ENCODE measurements at regions not wholly inside any gene's neighbourhood (a gene's known extent, or its start where the extent isn't known, plus 50 kb on each side); places are given as distances from the start of the nearest gene placed in this dataset.

DNA sequence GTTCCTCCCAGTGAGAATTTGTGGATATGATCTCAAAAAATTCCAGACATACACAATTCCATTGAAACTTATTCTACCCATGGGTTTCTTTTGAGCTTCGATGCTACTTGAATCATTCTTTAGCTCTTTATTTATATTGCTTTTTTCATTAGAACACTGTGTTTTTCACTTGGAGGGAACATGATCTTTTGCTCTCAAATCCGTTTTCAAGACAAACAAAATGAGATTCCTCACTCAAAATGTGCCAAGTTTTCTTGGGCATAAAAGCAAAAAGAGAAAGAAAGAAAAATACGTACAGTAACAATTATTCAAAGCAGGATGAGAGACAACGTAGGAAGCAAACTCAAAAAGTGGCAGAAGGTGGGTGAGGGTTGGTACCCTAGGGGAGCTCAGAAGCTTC is 118.8 kb upstream of the PDZRN3 start:
- DNase-seq, result no peak
- no peaks in the 10 kb centered on the region for H3K9me3 ChIP-seq
- no peaks in the 10 kb centered on the region for H3K36me3 ChIP-seq
- no peak overlapping the region for H3K9ac ChIP-seq (ENCODE audit: low read depth in 2 of 2, low read length in 2 of 2)
- H3K4me1 ChIP-seq, result no peaks in the 10 kb centered on the region
- intact Hi-C loops (cut with DNase I), result no loop called here
- no peak for TF ChIP-seq CTCF (IDR thresholded peaks at IDR 0.05)
- no peak overlapping the region for H3K27ac ChIP-seq
- H3K27me3 ChIP-seq, result no peaks in the 10 kb centered on the region
- no peak overlapping the region for H3K4me3 ChIP-seq

DNA sequence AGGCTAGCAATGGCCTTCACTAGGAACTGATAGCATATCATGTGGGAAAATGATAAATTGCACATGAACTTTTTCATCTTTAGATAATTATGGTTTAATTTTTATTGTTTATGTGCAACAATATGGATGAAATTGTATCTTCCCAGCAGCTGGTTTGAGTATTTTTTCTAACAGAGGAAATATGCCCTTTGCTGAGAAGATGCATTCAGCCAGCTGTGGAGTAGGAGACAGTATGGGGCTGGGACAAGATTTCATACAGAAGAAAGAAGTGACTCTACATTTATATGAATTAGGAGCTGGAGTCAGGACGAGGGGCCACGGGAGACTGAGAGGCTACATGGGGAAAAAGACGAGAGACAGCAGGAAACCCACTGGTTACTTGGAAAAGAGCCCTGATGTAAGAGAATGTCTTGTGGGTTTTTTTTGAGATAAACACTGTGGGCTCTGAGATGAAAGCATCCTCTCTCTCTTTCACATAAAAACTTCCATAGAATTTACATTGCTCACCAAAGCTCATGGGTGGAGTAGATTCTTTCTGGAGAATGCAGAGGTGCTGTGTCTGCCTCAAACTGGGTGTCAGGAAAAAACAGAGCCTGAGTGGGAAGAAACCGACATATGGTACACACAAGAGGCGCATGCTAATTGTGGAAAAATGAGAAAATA is 115.2 kb upstream of the PDZRN3 start:
- H3K4me3 ChIP-seq, result no peak overlapping the region
- no peaks in the 10 kb centered on the region for H3K36me3 ChIP-seq
- no peaks in the 10 kb centered on the region for H3K4me1 ChIP-seq
- no peak overlapping the region for H3K9ac ChIP-seq (ENCODE audit: low read depth in 2 of 2, low read length in 2 of 2)
- DNase-seq, result no peak
- intact Hi-C loops (cut with DNase I), result no loop called here
- no peaks in the 10 kb centered on the region for H3K27me3 ChIP-seq
- no peak for TF ChIP-seq CTCF (IDR thresholded peaks at IDR 0.05)
- no peaks in the 10 kb centered on the region for H3K9me3 ChIP-seq
- H3K27ac ChIP-seq, result no peak overlapping the region

DNA sequence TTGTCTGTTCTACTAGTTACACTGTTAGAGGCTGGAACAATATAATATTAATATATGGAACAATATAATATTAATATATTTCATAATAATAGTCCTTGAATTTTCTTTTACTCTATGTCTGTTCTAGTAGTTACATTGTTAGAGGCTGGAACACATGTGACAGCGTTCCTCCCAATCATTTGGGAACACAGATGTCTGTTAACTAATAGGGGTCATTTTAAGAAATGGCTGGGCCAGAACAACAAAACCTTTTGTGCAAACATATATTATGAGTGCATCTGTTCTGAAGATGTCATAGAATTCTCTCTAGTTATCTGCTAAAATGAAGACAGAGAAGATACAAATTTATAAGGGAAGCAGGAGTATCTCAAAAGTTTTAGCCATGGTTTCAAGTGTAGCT is 114.0 kb upstream of the PDZRN3 start:
- TF ChIP-seq CTCF (IDR thresholded peaks at IDR 0.05), result no peak
- no peak for DNase-seq
- Histone ChIP-seq H3K36me3 (no peaks in the 10 kb centered on the region), H3K4me1 (no peaks in the 10 kb centered on the region), H3K27ac (no peak overlapping the region), H3K27me3 (no peaks in the 10 kb centered on the region), H3K4me3 (no peak overlapping the region), H3K9ac (ENCODE audit: low read depth in 2 of 2, low read length in 2 of 2) (no peak overlapping the region), H3K9me3 (no peaks in the 10 kb centered on the region)
- intact Hi-C loops (cut with DNase I), result no loop called here

- Histone ChIP-seq H3K4me1 (no peaks in the 10 kb centered on the region), H3K4me3 (no peak overlapping the region), H3K9ac (ENCODE audit: low read depth in 2 of 2, low read length in 2 of 2) (no peak overlapping the region), H3K9me3 (no peaks in the 10 kb centered on the region), H3K27me3 (no peaks in the 10 kb centered on the region), H3K36me3 (no peaks in the 10 kb centered on the region), H3K27ac (no peak overlapping the region)
- intact Hi-C loops (cut with DNase I), result no loop called here
- no peak for TF ChIP-seq CTCF (IDR thresholded peaks at IDR 0.05)
- no peak for DNase-seq
Observed at GRCh38 chr3:73734211-73735089, 109.7 kb upstream of the PDZRN3 start.

DNA sequence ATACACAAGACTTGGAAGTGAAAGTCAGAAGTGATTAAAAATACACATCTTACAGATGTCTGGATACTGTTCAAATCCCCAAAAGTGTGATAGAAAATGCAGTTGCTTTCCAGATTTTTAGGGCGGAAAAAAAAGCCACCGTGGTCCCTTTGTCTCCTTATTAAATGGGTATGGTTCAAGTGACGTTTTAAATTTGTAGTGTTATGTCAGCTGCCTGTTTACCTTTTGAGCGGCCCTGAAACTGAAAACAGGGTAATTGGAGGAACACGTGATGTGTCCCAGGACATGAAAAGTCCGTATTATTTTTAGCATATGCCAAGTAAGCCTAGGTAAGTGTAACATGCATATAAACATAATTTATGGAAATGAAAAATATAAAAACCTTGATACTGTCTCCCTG is 109.0 kb upstream of the PDZRN3 start:
- Histone ChIP-seq H3K4me1 (no peaks in the 10 kb centered on the region), H3K27me3 (no peaks in the 10 kb centered on the region), H3K4me3 (no peak overlapping the region), H3K9ac (ENCODE audit: low read depth in 2 of 2, low read length in 2 of 2) (no peak overlapping the region), H3K36me3 (no peaks in the 10 kb centered on the region), H3K9me3 (no peaks in the 10 kb centered on the region), H3K27ac (no peak overlapping the region)
- no peak for DNase-seq
- intact Hi-C loops (cut with DNase I), result no loop called here
- no peak for TF ChIP-seq CTCF (IDR thresholded peaks at IDR 0.05)
